ENCODE measurements at regions not wholly inside any gene's neighbourhood (a gene's known extent, or its start where the extent isn't known, plus 50 kb on each side); places are given as distances from the start of the nearest gene placed in this dataset.

- in situ Hi-C loops (cut with HindIII; ENCODE audit: low pct_ligation_motif_present, low sequenced_read_pairs), result no loop called here
- TF ChIP-seq CTCF (IDR thresholded peaks at IDR 0.05; ENCODE audit: low read depth, low read length, missing control alignments), result no peak
- no peak for DNase-seq
- no peak overlapping the region for H3K27ac ChIP-seq
- no peaks in the 10 kb centered on the region for H3K36me3 ChIP-seq (replicated peaks)
- no peak overlapping the region for H3K4me3 ChIP-seq (ENCODE audit: low read depth, low read length)
- no peaks in the 10 kb centered on the region for H3K27me3 ChIP-seq (replicated peaks)
Measured at GRCh38 chr11:57103899-57104605, 77.7 kb upstream of the LRRC55 start.

- no peak overlapping the region for H3K4me3 ChIP-seq (ENCODE audit: low read depth, low read length)
- H3K36me3 ChIP-seq (replicated peaks), result no peaks in the 10 kb centered on the region
- no peaks in the 10 kb centered on the region for H3K27me3 ChIP-seq (replicated peaks)
- in situ Hi-C loops (cut with HindIII; ENCODE audit: low pct_ligation_motif_present, low sequenced_read_pairs), result no loop called here
- DNase-seq, result no peak
- no peak overlapping the region for H3K27ac ChIP-seq
- TF ChIP-seq CTCF (IDR thresholded peaks at IDR 0.05; ENCODE audit: low read depth, low read length, missing control alignments), result no peak
Measured at GRCh38 chr11:57109331-57109730, 72.4 kb upstream of the LRRC55 start.

- Histone ChIP-seq H3K27ac (no peak overlapping the region), H3K4me3 (ENCODE audit: low read depth, low read length) (no peak overlapping the region), H3K36me3 (replicated peaks) (no peaks in the 10 kb centered on the region), H3K27me3 (replicated peaks) (no peaks in the 10 kb centered on the region)
- in situ Hi-C loops (cut with HindIII; ENCODE audit: low pct_ligation_motif_present, low sequenced_read_pairs), result no loop called here
- no peak for DNase-seq
- TF ChIP-seq CTCF (IDR thresholded peaks at IDR 0.05; ENCODE audit: low read depth, low read length, missing control alignments), result no peak
Measured at GRCh38 chr11:57111619-57112018, 70.1 kb upstream of the LRRC55 start.

GRCh38 chr11:57116654-57117053 lies 65.1 kb upstream of the LRRC55 start:
- in situ Hi-C loops (cut with HindIII; ENCODE audit: low pct_ligation_motif_present, low sequenced_read_pairs), result no loop called here
- no peaks in the 10 kb centered on the region for H3K27me3 ChIP-seq (replicated peaks)
- no peak overlapping the region for H3K27ac ChIP-seq
- peak; percentile 67 for DNase-seq
- no peak overlapping the region for H3K4me3 ChIP-seq (ENCODE audit: low read depth, low read length)
- no peaks in the 10 kb centered on the region for H3K36me3 ChIP-seq (replicated peaks)
- TF ChIP-seq CTCF (IDR thresholded peaks at IDR 0.05; ENCODE audit: low read depth, low read length, missing control alignments), result peak; percentile 75

GRCh38 chr11:57120192-57120965 lies 61.4 kb upstream of the LRRC55 start:
- H3K4me3 ChIP-seq (ENCODE audit: low read depth, low read length), result no peak overlapping the region
- DNase-seq, result no peak
- H3K36me3 ChIP-seq (replicated peaks), result no peaks in the 10 kb centered on the region
- no peak overlapping the region for H3K27ac ChIP-seq
- TF ChIP-seq CTCF (IDR thresholded peaks at IDR 0.05; ENCODE audit: low read depth, low read length, missing control alignments), result no peak
- no peaks in the 10 kb centered on the region for H3K27me3 ChIP-seq (replicated peaks)
- in situ Hi-C loops (cut with HindIII; ENCODE audit: low pct_ligation_motif_present, low sequenced_read_pairs), result no loop called here
